Neural progenitor cell (in vitro differentiated cells): ENCODE measurements at regions not wholly inside any gene's neighbourhood (a gene's known extent, or its start where the extent isn't known, plus 50 kb on each side); places are given as distances from the start of the nearest gene placed in this dataset.

Experiments used
- CTCF ChIP-seq: fragments of 200-600 bp; sonication (generic); IDR thresholded peaks from 2 replicates; pipeline ENCODE4 v1.5.1; 2017; ENCODE audit warnings: antibody characterized with exemption, mild to moderate bottlenecking
- EZH2 ChIP-seq: fragments of 200-600 bp; sonication (generic); IDR thresholded peaks from 2 replicates; pipeline ENCODE4 v1.6.1; 2017; ENCODE audit warnings: antibody characterized with exemption, mild to moderate bottlenecking, moderate library complexity
- EZH2phosphoT487 ChIP-seq: fragments of 200-600 bp; sonication (generic); IDR thresholded peaks from 2 replicates; pipeline ENCODE4 v1.6.1; 2017; ENCODE audit warnings: antibody characterized with exemption

- TF ChIP-seq CTCF (no peak), EZH2 (no peak), EZH2phosphoT487 (no peak)
Measured at GRCh38 chr2:106972782-106973181, 86.8 kb upstream of the ST6GAL2 start.
